ENCODE measurements at regions not wholly inside any gene's neighbourhood (a gene's known extent, or its start where the extent isn't known, plus 50 kb on each side); places are given as distances from the start of the nearest gene placed in this dataset.

- TF ChIP-seq, protein P1, sequence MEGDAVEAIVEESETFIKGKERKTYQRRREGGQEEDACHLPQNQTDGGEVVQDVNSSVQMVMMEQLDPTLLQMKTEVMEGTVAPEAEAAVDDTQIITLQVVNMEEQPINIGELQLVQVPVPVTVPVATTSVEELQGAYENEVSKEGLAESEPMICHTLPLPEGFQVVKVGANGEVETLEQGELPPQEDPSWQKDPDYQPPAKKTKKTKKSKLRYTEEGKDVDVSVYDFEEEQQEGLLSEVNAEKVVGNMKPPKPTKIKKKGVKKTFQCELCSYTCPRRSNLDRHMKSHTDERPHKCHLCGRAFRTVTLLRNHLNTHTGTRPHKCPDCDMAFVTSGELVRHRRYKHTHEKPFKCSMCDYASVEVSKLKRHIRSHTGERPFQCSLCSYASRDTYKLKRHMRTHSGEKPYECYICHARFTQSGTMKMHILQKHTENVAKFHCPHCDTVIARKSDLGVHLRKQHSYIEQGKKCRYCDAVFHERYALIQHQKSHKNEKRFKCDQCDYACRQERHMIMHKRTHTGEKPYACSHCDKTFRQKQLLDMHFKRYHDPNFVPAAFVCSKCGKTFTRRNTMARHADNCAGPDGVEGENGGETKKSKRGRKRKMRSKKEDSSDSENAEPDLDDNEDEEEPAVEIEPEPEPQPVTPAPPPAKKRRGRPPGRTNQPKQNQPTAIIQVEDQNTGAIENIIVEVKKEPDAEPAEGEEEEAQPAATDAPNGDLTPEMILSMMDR (IDR thresholded peaks at IDR 0.05): no peak
- TF ChIP-seq, protein P2, sequence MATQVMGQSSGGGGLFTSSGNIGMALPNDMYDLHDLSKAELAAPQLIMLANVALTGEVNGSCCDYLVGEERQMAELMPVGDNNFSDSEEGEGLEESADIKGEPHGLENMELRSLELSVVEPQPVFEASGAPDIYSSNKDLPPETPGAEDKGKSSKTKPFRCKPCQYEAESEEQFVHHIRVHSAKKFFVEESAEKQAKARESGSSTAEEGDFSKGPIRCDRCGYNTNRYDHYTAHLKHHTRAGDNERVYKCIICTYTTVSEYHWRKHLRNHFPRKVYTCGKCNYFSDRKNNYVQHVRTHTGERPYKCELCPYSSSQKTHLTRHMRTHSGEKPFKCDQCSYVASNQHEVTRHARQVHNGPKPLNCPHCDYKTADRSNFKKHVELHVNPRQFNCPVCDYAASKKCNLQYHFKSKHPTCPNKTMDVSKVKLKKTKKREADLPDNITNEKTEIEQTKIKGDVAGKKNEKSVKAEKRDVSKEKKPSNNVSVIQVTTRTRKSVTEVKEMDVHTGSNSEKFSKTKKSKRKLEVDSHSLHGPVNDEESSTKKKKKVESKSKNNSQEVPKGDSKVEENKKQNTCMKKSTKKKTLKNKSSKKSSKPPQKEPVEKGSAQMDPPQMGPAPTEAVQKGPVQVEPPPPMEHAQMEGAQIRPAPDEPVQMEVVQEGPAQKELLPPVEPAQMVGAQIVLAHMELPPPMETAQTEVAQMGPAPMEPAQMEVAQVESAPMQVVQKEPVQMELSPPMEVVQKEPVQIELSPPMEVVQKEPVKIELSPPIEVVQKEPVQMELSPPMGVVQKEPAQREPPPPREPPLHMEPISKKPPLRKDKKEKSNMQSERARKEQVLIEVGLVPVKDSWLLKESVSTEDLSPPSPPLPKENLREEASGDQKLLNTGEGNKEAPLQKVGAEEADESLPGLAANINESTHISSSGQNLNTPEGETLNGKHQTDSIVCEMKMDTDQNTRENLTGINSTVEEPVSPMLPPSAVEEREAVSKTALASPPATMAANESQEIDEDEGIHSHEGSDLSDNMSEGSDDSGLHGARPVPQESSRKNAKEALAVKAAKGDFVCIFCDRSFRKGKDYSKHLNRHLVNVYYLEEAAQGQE (IDR thresholded peaks at IDR 0.05; ENCODE audit: insufficient read depth in 1 of 2, low read depth in 2 of 2, low read length in 1 of 2): no peak
- TF ChIP-seq POLR2AphosphoS5 (IDR thresholded peaks at IDR 0.05; ENCODE audit: low read depth, low read length): no peak
Observed at GRCh38 chr10:23530079-23530478, 91.2 kb downstream of the OTUD1 start.
